ENCODE measurements at regions not wholly inside any gene's neighbourhood (a gene's known extent, or its start where the extent isn't known, plus 50 kb on each side); places are given as distances from the start of the nearest gene placed in this dataset.

- no peak overlapping the region for H3K56ac ChIP-seq (ENCODE audit: low read length)
Measured at GRCh38 chr3:72151465-72152238, 366.7 kb upstream of the PROK2 start.

GRCh38 chr3:72150634-72151412, 365.9 kb upstream of the PROK2 start:
- Histone ChIP-seq H2AK5ac (ENCODE audit: low read length) (no peak overlapping the region), H3K9ac (ENCODE audit: low read length) (no peak overlapping the region), H2BK5ac (ENCODE audit: low read length) (no peak overlapping the region), H3K23ac (ENCODE audit: low read length) (no peak overlapping the region), H4K5ac (ENCODE audit: low read length) (no peak overlapping the region), H2BK120ac (ENCODE audit: low read depth, low read length) (no peak overlapping the region), H3K4me1 (ENCODE audit: control insufficient read depth, low read depth, low read length) (no peaks in the 10 kb centered on the region), H3K56ac (ENCODE audit: low read length) (no peak overlapping the region), H3K18ac (ENCODE audit: low read length) (no peak overlapping the region), H3K79me2 (ENCODE audit: control insufficient read depth, insufficient read depth, low read length) (no peaks in the 10 kb centered on the region), H3K27me3 (ENCODE audit: insufficient read depth, low read length, poor library complexity) (no peaks in the 10 kb centered on the region), H3K36me3 (ENCODE audit: control insufficient read depth, insufficient read depth, low read length) (no peaks in the 10 kb centered on the region), H3K4ac (ENCODE audit: low read depth, low read length) (no peak overlapping the region), H2BK15ac (replicated peaks; ENCODE audit: low read depth) (no peak overlapping the region), H3K79me1 (ENCODE audit: low read length) (no peaks in the 10 kb centered on the region), H4K8ac (ENCODE audit: low read depth, low read length) (no peak overlapping the region), H3K27ac (ENCODE audit: low read depth, low read length) (no peak overlapping the region), H3K4me3 (ENCODE audit: low read length) (no peak overlapping the region), H3K4me2 (ENCODE audit: low read length) (no peak overlapping the region)
- no peak for DNase-seq
- WGBS (ENCODE audit: extremely low coverage, insufficient coverage, low lambda C conversion rate): no CpG with 5 or more reads among the region's 6 CpGs

More at GRCh38 chr3:72151465-72152238, 366.7 kb upstream of the PROK2 start:
- Histone ChIP-seq H3K4me3 (ENCODE audit: low read length) (no peak overlapping the region), H2BK120ac (ENCODE audit: low read depth, low read length) (no peak overlapping the region), H3K27me3 (ENCODE audit: insufficient read depth, low read length, poor library complexity) (no peaks in the 10 kb centered on the region), H3K18ac (ENCODE audit: low read length) (no peak overlapping the region), H3K9ac (ENCODE audit: low read length) (no peak overlapping the region), H2BK5ac (ENCODE audit: low read length) (no peak overlapping the region), H3K36me3 (ENCODE audit: control insufficient read depth, insufficient read depth, low read length) (no peaks in the 10 kb centered on the region), H3K23ac (ENCODE audit: low read length) (no peak overlapping the region), H3K79me1 (ENCODE audit: low read length) (no peaks in the 10 kb centered on the region), H3K27ac (ENCODE audit: low read depth, low read length) (no peak overlapping the region), H2BK15ac (replicated peaks; ENCODE audit: low read depth) (no peak overlapping the region), H3K4ac (ENCODE audit: low read depth, low read length) (no peak overlapping the region), H3K79me2 (ENCODE audit: control insufficient read depth, insufficient read depth, low read length) (no peaks in the 10 kb centered on the region), H3K4me2 (ENCODE audit: low read length) (no peak overlapping the region), H4K8ac (ENCODE audit: low read depth, low read length) (no peak overlapping the region), H2AK5ac (ENCODE audit: low read length) (no peak overlapping the region), H3K4me1 (ENCODE audit: control insufficient read depth, low read depth, low read length) (no peaks in the 10 kb centered on the region), H4K5ac (ENCODE audit: low read length) (no peak overlapping the region)
- DNase-seq: no peak
- no CpG with 5 or more reads among the region's 9 CpGs for WGBS (ENCODE audit: extremely low coverage, insufficient coverage, low lambda C conversion rate)

- Histone ChIP-seq H3K56ac (ENCODE audit: low read length) (no peak overlapping the region), H2BK5ac (ENCODE audit: low read length) (no peak overlapping the region), H3K27me3 (ENCODE audit: insufficient read depth, low read length, poor library complexity) (no peaks in the 10 kb centered on the region), H2AK5ac (ENCODE audit: low read length) (no peak overlapping the region), H3K79me2 (ENCODE audit: control insufficient read depth, insufficient read depth, low read length) (no peaks in the 10 kb centered on the region), H2BK15ac (replicated peaks; ENCODE audit: low read depth) (no peak overlapping the region), H4K5ac (ENCODE audit: low read length) (no peak overlapping the region), H2BK120ac (ENCODE audit: low read depth, low read length) (no peak overlapping the region), H3K4me2 (ENCODE audit: low read length) (no peak overlapping the region), H4K8ac (ENCODE audit: low read depth, low read length) (no peak overlapping the region), H3K4ac (ENCODE audit: low read depth, low read length) (no peak overlapping the region), H3K36me3 (ENCODE audit: control insufficient read depth, insufficient read depth, low read length) (no peaks in the 10 kb centered on the region), H3K27ac (ENCODE audit: low read depth, low read length) (no peak overlapping the region), H3K4me3 (ENCODE audit: low read length) (no peak overlapping the region), H3K18ac (ENCODE audit: low read length) (no peak overlapping the region), H3K4me1 (ENCODE audit: control insufficient read depth, low read depth, low read length) (no peaks in the 10 kb centered on the region), H3K79me1 (ENCODE audit: low read length) (no peaks in the 10 kb centered on the region), H3K9ac (ENCODE audit: low read length) (no peak overlapping the region), H3K23ac (ENCODE audit: low read length) (no peak overlapping the region)
- no peak for DNase-seq
- WGBS (ENCODE audit: extremely low coverage, insufficient coverage, low lambda C conversion rate): no CpG with 5 or more reads among the region's 8 CpGs
Measured at GRCh38 chr3:72149645-72150300, 364.8 kb upstream of the PROK2 start.

DNA sequence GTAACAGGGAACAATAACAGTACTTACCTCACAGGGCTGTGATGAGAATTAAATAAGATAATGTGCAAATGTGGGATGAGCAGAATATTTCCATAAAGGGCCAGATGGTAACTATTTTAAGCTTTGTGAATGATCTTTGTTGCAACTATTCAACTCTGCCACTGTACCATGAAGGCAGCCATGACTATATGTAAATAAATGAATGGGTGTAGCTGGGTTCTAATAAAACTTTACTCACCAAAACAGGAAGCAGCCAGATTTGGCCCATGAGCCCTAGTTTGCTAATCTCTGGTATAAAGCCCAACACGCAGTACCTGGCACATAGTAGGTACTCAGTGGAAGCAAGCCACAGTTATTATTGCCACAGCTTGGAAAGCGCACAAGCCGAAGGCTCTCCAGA, 362.7 kb upstream of the PROK2 start:
- H3K36me3 ChIP-seq (ENCODE audit: control insufficient read depth, insufficient read depth, low read length): no peaks in the 10 kb centered on the region
- no peak overlapping the region for H4K8ac ChIP-seq (ENCODE audit: low read depth, low read length)
- no peak overlapping the region for H2BK120ac ChIP-seq (ENCODE audit: low read depth, low read length)
- no peaks in the 10 kb centered on the region for H3K27me3 ChIP-seq (ENCODE audit: insufficient read depth, low read length, poor library complexity)
- H3K23ac ChIP-seq (ENCODE audit: low read length): no peak overlapping the region
- H3K79me1 ChIP-seq (ENCODE audit: low read length): no peaks in the 10 kb centered on the region
- DNase-seq: no peak
- H2BK15ac ChIP-seq (replicated peaks; ENCODE audit: low read depth): no peak overlapping the region
- no peak overlapping the region for H3K4me3 ChIP-seq (ENCODE audit: low read length)
- no peak overlapping the region for H3K9ac ChIP-seq (ENCODE audit: low read length)
- no peaks in the 10 kb centered on the region for H3K79me2 ChIP-seq (ENCODE audit: control insufficient read depth, insufficient read depth, low read length)
- no peak overlapping the region for H3K4me2 ChIP-seq (ENCODE audit: low read length)
- H3K4me1 ChIP-seq (ENCODE audit: control insufficient read depth, low read depth, low read length): peaks cover 2% of the 10 kb centered on the region
- no peak overlapping the region for H4K5ac ChIP-seq (ENCODE audit: low read length)
- no peak overlapping the region for H2BK5ac ChIP-seq (ENCODE audit: low read length)
- no peak overlapping the region for H3K27ac ChIP-seq (ENCODE audit: low read depth, low read length)
- H3K56ac ChIP-seq (ENCODE audit: low read length): no peak overlapping the region
- no peak overlapping the region for H3K18ac ChIP-seq (ENCODE audit: low read length)
- no CpG with 5 or more reads among the region's 3 CpGs for WGBS (ENCODE audit: extremely low coverage, insufficient coverage, low lambda C conversion rate)
- H2AK5ac ChIP-seq (ENCODE audit: low read length): no peak overlapping the region
- no peak overlapping the region for H3K4ac ChIP-seq (ENCODE audit: low read depth, low read length)

DNA sequence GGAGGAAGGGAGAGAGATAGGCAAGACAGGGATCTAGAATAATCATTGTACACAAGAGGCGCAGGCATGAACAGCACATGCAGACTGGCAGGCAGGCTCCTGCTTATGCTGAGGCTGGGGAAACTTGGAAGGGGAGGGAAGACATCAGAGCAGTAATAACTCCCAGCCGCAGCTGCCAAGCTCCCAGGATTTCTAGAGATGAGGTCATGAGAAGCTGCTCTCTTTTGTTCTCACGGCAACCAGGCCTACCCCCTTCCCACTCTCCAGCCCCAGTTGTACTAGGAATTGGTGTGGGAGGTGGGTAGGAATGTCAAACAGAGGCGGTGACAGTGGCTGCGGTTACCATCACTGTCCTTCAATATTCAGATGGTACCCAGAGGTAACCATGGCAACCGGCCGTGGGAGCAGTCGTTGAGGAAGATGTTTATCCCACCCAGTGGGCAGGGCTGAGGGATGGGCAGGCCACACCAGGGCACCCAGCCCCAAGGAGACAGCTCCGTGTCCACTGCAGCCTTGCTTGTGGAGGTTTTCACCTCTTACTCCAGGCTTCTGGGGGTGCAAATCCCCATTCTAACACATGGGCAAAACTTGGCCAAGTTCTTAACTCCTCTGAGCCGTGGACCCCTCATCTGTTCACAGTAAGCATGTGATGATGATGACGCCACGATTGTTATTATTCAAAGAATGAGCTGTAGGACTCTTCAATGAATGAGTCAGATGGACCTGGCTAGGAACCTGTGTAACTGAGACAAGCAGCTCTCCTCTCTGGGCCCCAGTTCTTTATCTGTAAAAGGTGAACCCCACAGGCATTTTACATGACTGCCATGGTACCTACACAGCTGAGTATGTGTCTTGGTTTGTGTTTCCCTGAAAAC, 360.8 kb upstream of the PROK2 start:
- Histone ChIP-seq H3K36me3 (ENCODE audit: control insufficient read depth, insufficient read depth, low read length) (no peaks in the 10 kb centered on the region), H2AK5ac (ENCODE audit: low read length) (no peak overlapping the region), H3K56ac (ENCODE audit: low read length) (no peak overlapping the region), H2BK5ac (ENCODE audit: low read length) (no peak overlapping the region), H3K4me3 (ENCODE audit: low read length) (no peak overlapping the region), H4K5ac (ENCODE audit: low read length) (no peak overlapping the region), H3K79me1 (ENCODE audit: low read length) (no peaks in the 10 kb centered on the region), H3K4ac (ENCODE audit: low read depth, low read length) (no peak overlapping the region), H3K27ac (ENCODE audit: low read depth, low read length) (no peak overlapping the region), H3K4me2 (ENCODE audit: low read length) (no peak overlapping the region), H3K4me1 (ENCODE audit: control insufficient read depth, low read depth, low read length) (peaks cover 2% of the 10 kb centered on the region), H2BK15ac (replicated peaks; ENCODE audit: low read depth) (no peak overlapping the region), H3K79me2 (ENCODE audit: control insufficient read depth, insufficient read depth, low read length) (no peaks in the 10 kb centered on the region), H4K8ac (ENCODE audit: low read depth, low read length) (no peak overlapping the region), H2BK120ac (ENCODE audit: low read depth, low read length) (no peak overlapping the region), H3K27me3 (ENCODE audit: insufficient read depth, low read length, poor library complexity) (no peaks in the 10 kb centered on the region), H3K23ac (ENCODE audit: low read length) (no peak overlapping the region), H3K9ac (ENCODE audit: low read length) (no peak overlapping the region), H3K18ac (ENCODE audit: low read length) (no peak overlapping the region)
- no CpG with 5 or more reads among the region's 12 CpGs for WGBS (ENCODE audit: extremely low coverage, insufficient coverage, low lambda C conversion rate)
- peak; percentile 65 for DNase-seq

All from mesendoderm (in vitro differentiated cells).